Sigmoid colon (tissue), 4 donors: ENCODE measurements at regions not wholly inside any gene's neighbourhood (a gene's known extent, or its start where the extent isn't known, plus 50 kb on each side); places are given as distances from the start of the nearest gene placed in this dataset.

ENCODE experiments used
- EP300 ChIP-seq, 4 donors: sonication (generic); formaldehyde crosslinking; IDR thresholded peaks; one replicate each; pipeline ENCODE4 v1.6.1; 2017; ENCODE audit warnings: antibody characterized with exemption in 4 of 4
- POLR2A ChIP-seq, 2 donors: fragments of 450-650 bp; IDR thresholded peaks; one replicate each; pipeline ENCODE4 v1.6.1; 2016; ENCODE audit warnings: antibody characterized with exemption in 2 of 2, mild to moderate bottlenecking in 2 of 2, moderate library complexity in 2 of 2
- TF ChIP-seq, protein P1 (sequence below), 4 experiments: fragments of 450-650 bp in 3 of 4; fragments of 200-600 bp in 1 of 4; IDR thresholded peaks; one replicate each; pipeline ENCODE4 v1.5.1; 2016 to 2019; ENCODE audit warnings: antibody characterized with exemption in 4 of 4, mild to moderate bottlenecking in 3 of 4, moderate library complexity in 2 of 4

DNA sequence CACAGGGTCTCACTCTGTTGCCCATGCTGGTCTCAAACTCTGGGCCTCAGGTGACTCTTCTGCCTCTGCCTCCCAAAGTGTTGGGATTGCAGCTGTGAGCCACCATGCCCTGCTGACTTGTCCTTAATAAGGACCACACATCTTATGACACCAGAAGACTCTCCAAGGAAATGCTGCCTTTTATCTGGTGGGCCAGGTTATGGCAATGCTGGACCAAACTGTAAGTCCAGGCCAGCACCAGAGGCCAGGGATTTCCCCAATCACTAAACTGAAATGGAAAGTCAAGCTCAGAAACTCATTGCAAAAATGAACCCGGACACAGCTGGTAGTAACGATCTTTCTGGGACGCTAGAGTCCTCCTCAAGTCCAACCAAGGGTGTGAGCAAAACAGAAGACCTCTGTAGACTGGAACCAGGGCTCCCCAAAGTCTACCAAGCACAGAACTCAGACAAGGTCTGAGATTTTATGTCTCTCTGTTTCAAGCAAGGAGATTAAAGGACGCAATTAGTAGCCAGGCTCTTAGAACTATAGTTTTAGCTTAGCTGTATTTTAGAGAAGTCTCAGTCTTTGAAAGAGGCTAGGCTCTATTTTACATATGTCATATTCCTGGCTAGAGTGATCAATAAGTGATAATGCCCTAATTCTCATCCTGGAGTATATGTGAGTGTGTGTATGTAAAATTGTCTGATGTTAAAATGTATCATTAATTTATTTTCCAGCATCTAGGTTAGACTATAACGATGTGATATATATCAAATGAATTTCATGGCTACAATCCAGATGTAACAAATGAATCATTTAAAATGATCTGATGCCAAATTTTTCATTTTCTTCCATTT, 74.0 kb upstream of the ITGB1 start:
- TF ChIP-seq, protein P1, sequence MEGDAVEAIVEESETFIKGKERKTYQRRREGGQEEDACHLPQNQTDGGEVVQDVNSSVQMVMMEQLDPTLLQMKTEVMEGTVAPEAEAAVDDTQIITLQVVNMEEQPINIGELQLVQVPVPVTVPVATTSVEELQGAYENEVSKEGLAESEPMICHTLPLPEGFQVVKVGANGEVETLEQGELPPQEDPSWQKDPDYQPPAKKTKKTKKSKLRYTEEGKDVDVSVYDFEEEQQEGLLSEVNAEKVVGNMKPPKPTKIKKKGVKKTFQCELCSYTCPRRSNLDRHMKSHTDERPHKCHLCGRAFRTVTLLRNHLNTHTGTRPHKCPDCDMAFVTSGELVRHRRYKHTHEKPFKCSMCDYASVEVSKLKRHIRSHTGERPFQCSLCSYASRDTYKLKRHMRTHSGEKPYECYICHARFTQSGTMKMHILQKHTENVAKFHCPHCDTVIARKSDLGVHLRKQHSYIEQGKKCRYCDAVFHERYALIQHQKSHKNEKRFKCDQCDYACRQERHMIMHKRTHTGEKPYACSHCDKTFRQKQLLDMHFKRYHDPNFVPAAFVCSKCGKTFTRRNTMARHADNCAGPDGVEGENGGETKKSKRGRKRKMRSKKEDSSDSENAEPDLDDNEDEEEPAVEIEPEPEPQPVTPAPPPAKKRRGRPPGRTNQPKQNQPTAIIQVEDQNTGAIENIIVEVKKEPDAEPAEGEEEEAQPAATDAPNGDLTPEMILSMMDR (IDR thresholded peaks at IDR 0.05) = no peak
- TF ChIP-seq EP300 (IDR thresholded peaks at IDR 0.05) (no peak), POLR2A (IDR thresholded peaks at IDR 0.05) (no peak)
